ENCODE measurements at regions not wholly inside any gene's neighbourhood (a gene's known extent, or its start where the extent isn't known, plus 50 kb on each side); places are given as distances from the start of the nearest gene placed in this dataset.

DNA sequence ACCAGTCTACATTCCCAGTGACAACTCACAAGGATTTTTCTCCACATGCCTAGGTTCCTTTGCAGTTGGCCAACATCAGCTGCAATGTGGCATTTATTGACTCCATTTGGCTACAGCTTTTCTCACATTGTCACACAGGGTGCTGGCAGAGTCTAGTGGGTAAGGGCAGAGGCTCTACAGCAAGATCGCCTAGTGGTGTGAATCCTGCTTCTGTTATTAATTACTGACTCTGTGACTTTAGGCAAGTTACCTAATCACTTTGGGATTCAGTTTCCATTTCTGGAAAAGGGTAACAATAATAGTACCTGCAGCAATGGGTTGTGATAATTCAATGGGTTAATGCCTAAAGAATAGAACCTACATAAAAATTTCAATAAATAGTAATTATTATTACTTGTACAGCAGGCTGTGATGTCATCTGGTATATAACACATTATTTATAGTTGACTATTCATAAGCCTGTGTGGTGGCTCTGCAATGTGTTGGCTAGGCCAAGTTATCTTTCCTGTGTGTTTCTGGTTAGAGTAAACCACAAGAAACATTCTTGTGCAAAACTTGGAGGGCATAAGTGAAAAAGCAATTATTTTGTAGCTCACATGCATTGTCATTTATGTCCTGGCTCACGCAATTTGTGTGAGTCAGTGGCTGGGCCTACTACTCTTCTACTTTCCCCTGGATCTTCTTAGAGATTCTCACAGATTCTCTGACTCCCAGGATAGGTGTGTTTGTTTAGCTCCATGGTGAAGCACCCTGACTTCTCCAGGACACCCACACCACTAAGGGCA, 59.5 kb downstream of the PTGS2 start:
- DNase-seq (ENCODE audit: low read depth in 2 of 2): no peak

DNA sequence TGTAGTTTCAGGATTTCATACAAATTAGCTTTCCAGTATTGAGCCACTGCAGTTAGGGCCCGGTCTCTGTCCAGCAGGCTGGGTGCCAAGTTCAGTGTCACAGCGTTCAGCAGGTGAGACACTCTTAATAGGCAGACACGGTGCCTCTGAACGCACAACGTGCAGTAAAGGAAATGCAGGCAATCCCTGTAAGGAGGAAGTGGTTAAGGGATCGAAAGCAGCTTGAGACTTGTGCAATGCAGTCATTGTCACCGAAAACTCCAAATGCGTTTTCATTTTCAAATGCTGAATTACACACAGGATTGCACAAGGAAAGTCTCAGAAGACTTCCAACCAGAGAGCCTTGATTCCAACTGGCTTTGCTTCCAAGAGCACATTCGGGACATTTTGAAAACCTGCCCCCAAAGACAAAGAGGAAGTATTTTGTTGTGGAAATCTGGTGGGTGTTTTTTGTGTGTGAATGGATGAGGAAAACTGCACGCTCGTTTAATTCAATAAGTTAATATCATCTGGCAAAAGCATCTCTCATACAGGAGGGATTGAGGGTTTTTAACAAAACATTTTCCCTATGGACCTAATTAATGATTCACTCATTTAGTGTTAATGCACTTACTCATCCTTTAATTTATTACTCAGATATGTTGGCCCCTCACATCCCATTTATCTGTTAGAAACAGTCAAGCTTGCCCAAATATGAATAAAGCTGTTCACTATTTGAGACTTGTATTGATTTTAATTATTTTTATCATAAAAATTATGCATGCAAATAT, 61.6 kb downstream of the PTGS2 start:
- peak in 1 of 2 donors; percentile 30 for DNase-seq (ENCODE audit: low read depth in 2 of 2)

GRCh38 chr1:186617926-186618325, 62.3 kb downstream of the PTGS2 start:
- no peak for DNase-seq (ENCODE audit: low read depth in 2 of 2)

DNA sequence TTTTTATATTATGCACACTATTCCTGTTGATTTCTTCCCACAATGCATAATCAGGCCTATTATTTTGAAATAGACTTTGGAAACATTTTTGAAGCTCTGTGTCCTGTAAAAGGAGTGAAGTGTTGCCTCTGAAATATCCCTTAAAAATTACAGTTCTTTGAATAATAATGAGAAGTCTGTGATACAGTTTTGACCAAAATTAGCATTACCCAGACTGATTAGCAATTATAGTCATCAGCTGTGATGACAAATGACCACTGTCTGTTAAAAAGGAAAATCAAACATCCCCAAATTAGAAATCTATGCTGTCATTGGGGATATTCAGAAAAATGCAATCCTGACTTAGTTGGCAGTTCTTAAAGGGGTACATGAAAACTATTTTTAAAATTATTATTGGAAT, 63.7 kb downstream of the PTGS2 start:
- no peak for DNase-seq (ENCODE audit: low read depth in 2 of 2)

- no peak for DNase-seq (ENCODE audit: low read depth in 2 of 2)
Observed at GRCh38 chr1:186615332-186615731, 64.9 kb downstream of the PTGS2 start.

- no peak for DNase-seq (ENCODE audit: low read depth in 2 of 2)
Observed at GRCh38 chr1:186611156-186611555, 69.1 kb downstream of the PTGS2 start.

- DNase-seq (ENCODE audit: low read depth in 2 of 2): no peak
Observed at GRCh38 chr1:186609183-186609582, 71.0 kb downstream of the PTGS2 start.

DNA sequence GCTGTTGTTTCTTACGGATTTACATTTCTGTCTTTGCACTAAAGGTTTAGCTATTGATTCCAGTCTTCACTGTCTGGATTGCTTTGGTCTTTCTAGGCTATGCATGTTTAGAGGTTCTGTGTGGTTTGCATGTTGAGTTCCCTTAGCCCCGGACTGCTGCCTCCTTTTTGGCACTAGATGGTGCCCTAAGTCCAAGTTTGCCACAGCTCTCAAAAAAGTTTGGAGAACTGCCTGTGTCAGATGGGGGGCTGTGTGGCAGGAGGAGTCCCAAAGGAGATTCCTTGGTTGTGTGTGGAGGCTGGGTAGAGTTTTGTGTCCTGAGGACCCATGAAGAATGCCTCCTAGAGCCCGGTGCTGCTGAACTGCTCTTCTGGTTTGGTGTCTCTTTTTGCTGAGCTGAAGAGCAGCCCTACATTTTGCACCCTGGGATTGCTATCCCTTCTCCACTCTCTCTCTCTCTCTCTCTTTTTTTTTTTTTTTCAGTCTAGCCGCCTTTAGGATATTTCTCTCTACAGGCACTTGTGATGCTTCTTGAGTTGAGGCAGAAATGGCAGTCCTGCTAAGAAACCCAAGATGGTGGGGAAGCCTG, 74.4 kb downstream of the PTGS2 start:
- DNase-seq (ENCODE audit: low read depth in 2 of 2): no peak

DNA sequence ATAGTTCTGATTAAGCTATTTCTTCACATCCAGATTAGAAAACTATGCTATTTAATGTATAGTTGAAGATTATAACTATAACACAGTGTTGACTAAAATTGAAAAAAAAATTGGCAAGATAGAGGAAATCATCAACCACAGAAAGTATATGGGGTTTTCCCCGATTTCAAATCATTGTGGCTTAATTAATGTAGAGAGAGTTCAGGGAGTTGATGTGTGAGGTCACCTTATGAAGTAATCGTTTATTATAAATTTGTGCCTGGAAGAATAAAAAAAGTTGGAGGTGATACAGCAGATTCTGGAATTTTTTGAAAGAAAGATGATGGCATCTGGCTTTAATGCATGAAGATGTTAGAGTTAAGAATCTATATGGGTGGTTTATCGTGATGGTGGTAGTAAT, 84.3 kb downstream of the PTGS2 start:
- DNase-seq (ENCODE audit: low read depth in 2 of 2): no peak

DNA sequence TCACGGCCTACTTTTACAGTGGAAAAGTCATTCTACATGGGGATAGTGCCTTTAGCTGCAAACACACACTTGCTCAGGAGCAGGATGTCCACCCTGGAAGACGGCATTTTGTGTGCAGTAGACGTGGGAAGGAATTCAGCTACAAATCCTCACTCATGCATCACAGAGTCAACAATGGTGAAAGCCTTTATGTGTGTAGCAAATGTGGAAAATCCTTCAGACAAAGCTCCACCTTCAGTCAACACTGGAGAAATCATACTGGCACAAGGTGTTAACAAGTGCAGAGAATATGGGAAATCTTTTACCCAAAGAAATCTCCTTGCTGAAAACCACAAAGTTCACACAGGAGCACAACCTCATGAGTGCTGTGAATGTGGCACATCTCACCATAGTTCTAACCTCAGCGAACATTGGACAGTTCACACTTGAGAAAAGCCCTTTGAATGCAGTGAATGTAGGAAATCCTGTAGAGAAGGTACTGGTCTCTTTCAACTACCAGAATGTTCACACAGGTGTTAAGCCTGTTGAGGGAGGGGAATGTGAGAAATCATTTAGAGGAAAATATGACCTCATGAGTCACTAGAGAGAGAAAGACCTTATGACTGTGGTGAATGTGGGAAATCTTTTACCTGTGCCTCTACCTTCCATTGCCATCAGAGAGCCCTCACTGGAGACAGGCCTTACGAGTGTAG, 101.8 kb downstream of the PTGS2 start:
- DNase-seq (ENCODE audit: low read depth in 2 of 2): no peak

- no peak for DNase-seq (ENCODE audit: low read depth in 2 of 2)
Observed at GRCh38 chr1:186577633-186578032, 102.6 kb downstream of the PTGS2 start.

GRCh38 chr1:186577216-186577615, 103.0 kb downstream of the PTGS2 start:
- no peak for DNase-seq (ENCODE audit: low read depth in 2 of 2)

GRCh38 chr1:186575348-186575747, 104.9 kb downstream of the PTGS2 start:
- DNase-seq (ENCODE audit: low read depth in 2 of 2): no peak

GRCh38 chr1:186574926-186575325, 105.3 kb downstream of the PTGS2 start:
- no peak for DNase-seq (ENCODE audit: low read depth in 2 of 2)

DNA sequence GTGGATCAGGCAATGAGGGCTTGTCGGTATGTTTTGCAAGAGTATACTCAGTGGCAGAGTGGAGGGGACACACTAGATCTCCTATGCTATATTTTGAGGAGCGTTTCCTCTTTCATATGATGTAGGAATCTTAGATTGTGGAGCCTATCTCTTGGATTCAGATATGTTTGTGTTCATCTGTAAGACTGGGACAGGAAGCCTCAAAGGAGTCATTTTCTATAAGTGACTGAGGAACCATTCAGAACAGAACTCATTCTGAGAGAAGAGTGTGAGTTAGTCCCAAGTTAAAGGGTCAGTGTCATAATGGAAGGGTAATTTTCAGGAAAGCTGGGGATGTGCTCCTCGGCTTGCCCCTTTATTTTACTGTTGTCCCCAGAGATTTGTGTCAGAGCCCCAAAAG, 107.7 kb downstream of the PTGS2 start:
- DNase-seq (ENCODE audit: low read depth in 2 of 2): no peak

- no peak for DNase-seq (ENCODE audit: low read depth in 2 of 2)
Observed at GRCh38 chr1:186571771-186572170, 108.5 kb downstream of the PTGS2 start.

GRCh38 chr1:186569856-186570255, 108.9 kb upstream of the PDC start:
- no peak for DNase-seq (ENCODE audit: low read depth in 2 of 2)

DNA sequence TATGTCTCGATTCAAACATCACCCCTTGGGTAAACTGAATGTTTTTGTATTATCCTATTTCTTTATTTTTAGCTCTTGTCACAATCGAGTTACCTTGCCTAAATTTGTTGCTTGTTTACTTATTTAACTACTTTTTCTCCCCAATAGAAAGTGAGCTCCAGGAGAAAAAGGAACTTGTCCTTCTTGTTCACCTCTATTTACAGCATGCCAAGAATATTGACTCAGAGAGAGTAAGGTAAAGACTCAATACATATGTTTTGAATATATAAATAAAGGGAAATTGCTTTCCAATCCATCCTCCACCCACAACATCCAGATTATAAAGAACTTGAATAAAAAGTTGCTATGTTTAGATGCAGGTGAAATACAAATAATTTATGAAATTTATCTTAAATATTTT, 107.3 kb upstream of the PDC start:
- no peak for DNase-seq (ENCODE audit: low read depth in 2 of 2)

DNA sequence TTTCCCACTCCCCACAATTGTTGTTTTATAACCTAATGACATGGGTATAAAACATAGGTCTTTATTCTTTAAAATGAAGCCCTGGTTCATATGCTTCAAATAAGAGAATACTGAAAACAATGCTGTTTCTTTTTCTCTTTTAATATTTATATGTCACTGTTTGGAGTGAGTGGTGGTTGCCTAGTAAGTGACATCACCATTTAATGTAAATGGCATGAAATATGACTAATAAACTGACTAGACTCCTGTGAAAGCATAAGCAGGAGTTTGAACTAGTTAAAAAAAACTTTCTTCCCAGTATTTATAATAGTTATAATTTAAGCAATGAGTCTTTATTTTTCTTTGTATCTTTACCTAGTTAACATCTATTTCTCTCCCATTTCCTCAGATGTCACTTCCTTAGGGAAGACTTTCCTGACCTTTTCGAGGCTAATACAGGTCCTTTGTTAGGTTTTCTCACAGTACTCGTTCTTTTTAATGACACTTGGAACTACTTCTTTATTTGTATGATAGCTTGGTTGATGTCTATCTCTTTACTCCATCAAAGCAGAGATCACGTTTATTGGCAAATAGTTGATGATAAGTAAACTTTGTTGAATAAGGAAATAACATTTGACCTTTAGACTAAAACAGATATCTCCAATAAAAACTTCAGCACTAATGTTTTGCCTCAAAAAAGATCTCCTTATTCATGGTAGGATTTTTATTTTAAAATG, 105.4 kb upstream of the PDC start:
- DNase-seq (ENCODE audit: low read depth in 2 of 2): no peak

- no peak for DNase-seq (ENCODE audit: low read depth in 2 of 2)
Observed at GRCh38 chr1:186564582-186564981, 103.7 kb upstream of the PDC start.

DNA sequence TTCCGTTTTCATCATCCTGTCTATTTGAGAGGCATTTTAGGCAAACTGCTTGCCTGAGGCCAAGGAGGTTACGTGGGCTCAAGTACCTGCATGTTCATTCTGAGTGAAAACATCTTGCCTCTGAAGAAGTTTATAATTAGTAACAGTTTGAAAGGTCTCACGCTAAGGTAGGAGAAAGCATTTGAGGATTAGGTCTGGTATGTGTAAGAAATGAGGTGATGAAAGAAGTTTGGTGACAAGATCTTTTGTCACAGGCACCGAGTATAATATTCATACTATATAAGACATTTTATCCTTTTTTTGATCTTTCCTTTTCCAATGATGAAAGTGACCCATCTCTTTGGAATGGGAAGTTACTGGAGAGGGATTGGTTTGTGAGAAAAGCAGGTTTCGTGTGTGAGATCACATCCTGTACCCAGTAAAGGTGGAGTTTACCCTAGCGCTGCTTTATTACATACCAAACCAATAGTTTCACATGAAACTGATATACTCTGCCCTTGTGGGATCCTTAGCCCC, 98.7 kb upstream of the PDC start:
- no peak for DNase-seq (ENCODE audit: low read depth in 2 of 2)

Data from activated CD4-positive, alpha-beta T cell treated with anti-CD3 and anti-CD28 coated beads for 24 hours (primary cell).